GM12878 (cell line): ENCODE measurements at regions not wholly inside any gene's neighbourhood (a gene's known extent, or its start where the extent isn't known, plus 50 kb on each side); places are given as distances from the start of the nearest gene placed in this dataset.

Experiments used
- ATAC-seq: fragments of 200-7000 bp; cut with Tn5 transposase; 3 replicates; pipeline ENCODE4 v1.9.1; 2020; ENCODE audit warnings: mild to moderate bottlenecking, moderate library complexity
- BruUV-seq: library from RNA; stranded (reverse); fragments of 400-500 nt; replicated peaks from 2 replicates; lab custom pipeline; 2021; lab: Mats Ljungman, UMichigan
- CTCF ChIA-PET: fragments of 300-600 bp; sonication (Branson Sonifier 250); formaldehyde crosslinking; extraction: SDS; loops from one replicate; lab custom pipeline; 2021; ENCODE audit warnings: inconsistent platforms; lab: Yijun Ruan, JAX
- POLR2A ChIA-PET: fragments of 350-600 bp; formaldehyde crosslinking; extraction: SDS; loops from one replicate; lab custom pipeline; 2021; ENCODE audit warnings: inconsistent platforms; lab: Charles Lee
- RAD21 ChIA-PET: fragments of 300-600 bp; sonication (Branson Sonifier 250); formaldehyde crosslinking; loops from one replicate; lab custom pipeline; 2023; ENCODE audit warnings: antibody characterized with exemption; ENCODE audit not compliant: unreplicated experiment; lab: Charles Lee
- SMC1A ChIA-PET: fragments of 300-600 bp; sonication (Branson Sonifier 250); formaldehyde crosslinking; loops from one replicate; lab custom pipeline; 2023; ENCODE audit not compliant: unreplicated experiment, uncharacterized antibody; lab: Charles Lee
- DNase-seq: peaks from one replicate; pipeline ENCODE4 v3.0.0-alpha.2; 2011; ENCODE audit warnings: low read depth, low spot score
- FAIRE-seq: peaks from 3 replicates; lab custom pipeline; 2011; peaks lifted over from hg19 to GRCh38; lab: Jason Lieb, UNC
- H2AFZ ChIP-seq: 2 replicates; pipeline ENCODE4 v1.6.0; 2011; ENCODE audit warnings: low read depth, low read length, control low read depth; ENCODE audit not compliant: control insufficient read depth
- H3K27ac ChIP-seq: 2 replicates; pipeline ENCODE4 v1.5.1; 2011; ENCODE audit warnings: control low read depth; ENCODE audit not compliant: control insufficient read depth, insufficient read depth
- H3K27me3 ChIP-seq, 2 experiments: replicated peaks in 1 of 2; 2 replicates each; pipeline versions ENCODE4 v1.6.0 to v1.6.1; 2011; ENCODE audit warnings: low read length in 1 of 2; ENCODE audit not compliant: control insufficient read depth in 2 of 2, insufficient read depth in 2 of 2
- H3K36me3 ChIP-seq, 2 experiments: 2 replicates each; pipeline ENCODE4 v1.5.1; 2011; ENCODE audit warnings: low read length in 1 of 2; ENCODE audit not compliant: control insufficient read depth in 2 of 2, insufficient read depth in 2 of 2
- H3K4me1 ChIP-seq: 2 replicates; pipeline ENCODE4 v1.6.1; 2011; ENCODE audit warnings: mild to moderate bottlenecking, low read length, moderate library complexity, mixed read lengths; ENCODE audit not compliant: control insufficient read depth, insufficient read depth
- H3K4me2 ChIP-seq: 2 replicates; pipeline ENCODE4 v1.6.0; 2011; ENCODE audit warnings: control low read depth; ENCODE audit not compliant: control insufficient read depth, insufficient read depth
- H3K4me3 ChIP-seq: fragments of 200-600 bp; sonication (generic); 2 replicates; pipeline ENCODE4 v1.5.1; 2016
- H3K79me2 ChIP-seq: 2 replicates; pipeline ENCODE4 v1.6.0; 2011; ENCODE audit warnings: low read length; ENCODE audit not compliant: control insufficient read depth, insufficient read depth
- H3K9ac ChIP-seq: 2 replicates; pipeline ENCODE4 v1.8.0; 2011; ENCODE audit warnings: low read length, control low read depth, mixed read lengths; ENCODE audit not compliant: control insufficient read depth, insufficient read depth
- H3K9me3 ChIP-seq: replicated peaks from 3 replicates; pipeline ENCODE4 v1.5.1; 2011; ENCODE audit warnings: mild to moderate bottlenecking, low read length; ENCODE audit not compliant: control insufficient read depth, insufficient read depth
- H4K20me1 ChIP-seq: 2 replicates; pipeline ENCODE4 v1.6.0; 2011; ENCODE audit not compliant: control insufficient read depth, insufficient read depth
- ATF2 ChIP-seq: IDR thresholded peaks from 2 replicates; pipeline ENCODE4 v1.6.1; 2012; ENCODE audit warnings: low read length, inconsistent platforms
- CHD1 ChIP-seq: IDR thresholded peaks from 2 replicates; pipeline ENCODE4 v1.6.1; 2012; ENCODE audit warnings: low read depth, low read length, improper control_type of control experiment
- FOXM1 ChIP-seq: IDR thresholded peaks from 2 replicates; pipeline ENCODE4 v1.6.1; 2012; ENCODE audit warnings: low read depth, mild to moderate bottlenecking, inconsistent platforms, low read length, moderate library complexity
- LARP7 ChIP-seq: fragments of 450-650 bp; IDR thresholded peaks from 2 replicates; pipeline ENCODE4 v1.6.1; 2017; ENCODE audit warnings: mild to moderate bottlenecking
- NKRF ChIP-seq: fragments of 450-650 bp; conservative IDR thresholded peaks from 2 replicates; pipeline ENCODE4 v1.6.1; 2017; ENCODE audit warnings: mild to moderate bottlenecking, moderate library complexity
- RFX5 ChIP-seq: IDR thresholded peaks from 2 replicates; pipeline ENCODE4 v1.6.1; 2011; ENCODE audit warnings: low read depth, low read length, improper control_type of control experiment
- SMC3 ChIP-seq: IDR thresholded peaks from 2 replicates; pipeline ENCODE4 v1.6.1; 2011; ENCODE audit warnings: low read length, improper control_type of control experiment, borderline replicate concordance
- STAT1 ChIP-seq: fragments of 450-650 bp; conservative IDR thresholded peaks from 2 replicates; pipeline ENCODE4 v1.6.1; 2014; ENCODE audit warnings: antibody characterized with exemption, mild to moderate bottlenecking
- WGBS: methylation state at CpG from one replicate; pipeline ENCODE4 v1.1.6; 2016; ENCODE audit warnings: low lambda C conversion rate; ENCODE audit not compliant: insufficient replicate concordance, insufficient coverage; ENCODE audit errors: missing lambda C conversion rate; 5-methylcytosine and 5-hydroxymethylcytosine counted together
- in situ Hi-C: fragments of 300-500 bp; cut with MboI; formaldehyde crosslinking; loops from 9 replicates; pipeline ENCODE4 v1.14.3; 2018; ENCODE audit warnings: mixed read lengths
- intact Hi-C: fragments of 100-400 bp; cut with micrococcal nuclease; formaldehyde crosslinking; loops from one replicate; pipeline ENCODE4 v1.14.2; 2022; ENCODE audit not compliant: unreplicated experiment
- TF ChIP-seq, protein P1 (sequence below): IDR thresholded peaks from 2 replicates; pipeline ENCODE4 v1.6.1; 2011; ENCODE audit warnings: mild to moderate bottlenecking, low read depth, low read length, moderate library complexity; ENCODE audit not compliant: insufficient replicate concordance

- TF ChIP-seq, protein P1, sequence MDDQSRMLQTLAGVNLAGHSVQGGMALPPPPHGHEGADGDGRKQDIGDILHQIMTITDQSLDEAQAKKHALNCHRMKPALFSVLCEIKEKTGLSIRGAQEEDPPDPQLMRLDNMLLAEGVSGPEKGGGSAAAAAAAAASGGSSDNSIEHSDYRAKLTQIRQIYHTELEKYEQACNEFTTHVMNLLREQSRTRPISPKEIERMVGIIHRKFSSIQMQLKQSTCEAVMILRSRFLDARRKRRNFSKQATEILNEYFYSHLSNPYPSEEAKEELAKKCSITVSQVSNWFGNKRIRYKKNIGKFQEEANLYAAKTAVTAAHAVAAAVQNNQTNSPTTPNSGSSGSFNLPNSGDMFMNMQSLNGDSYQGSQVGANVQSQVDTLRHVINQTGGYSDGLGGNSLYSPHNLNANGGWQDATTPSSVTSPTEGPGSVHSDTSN, result no peak
- TF ChIP-seq FOXM1, result no peak
- TF ChIP-seq RFX5, result no peak
These were observed 351.1 kb upstream of the PLXNA2 start (continued) for GRCh38 chr1:208595236-208595635.

DNA sequence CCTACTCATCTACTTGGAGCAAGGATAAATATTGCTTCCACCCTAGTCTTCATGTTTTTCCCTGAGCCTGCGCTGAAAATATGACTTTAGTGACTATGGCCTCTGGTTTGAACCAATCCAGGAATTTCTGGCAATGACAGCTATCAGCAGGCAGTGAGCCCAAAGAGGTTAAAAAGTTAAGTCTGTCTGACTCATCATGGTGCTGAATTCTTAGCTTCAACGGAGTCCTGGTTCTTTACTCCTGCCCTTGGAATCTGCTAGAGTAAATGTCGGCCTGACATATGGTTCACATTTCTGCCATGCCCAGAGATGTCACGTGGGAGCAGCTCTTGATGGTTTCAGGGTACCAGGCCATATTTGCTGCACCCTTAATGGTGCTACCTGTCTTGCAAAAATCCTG is 351.6 kb upstream of the PLXNA2 start:
- POLR2A ChIA-PET, result no interaction called here
- SMC1A ChIA-PET, result no interaction called here
- no peak overlapping the region for H3K9ac ChIP-seq
- TF ChIP-seq STAT1 (no peak), ATF2 (no peak), SMC3 (no peak), CHD1 (no peak), NKRF (no peak), LARP7 (no peak)
- TF ChIP-seq, all 136 proteins: peak for 0
- H4K20me1 ChIP-seq, result no peaks in the 10 kb centered on the region
- H3K9me3 ChIP-seq, result no peaks in the 10 kb centered on the region
- BruUV-seq, result no TSS peak
- ChIA-PET CTCF (no interaction called here), RAD21 (no interaction called here)
- 1% methylated on average over 4 of the region's 4 CpGs for WGBS
- ATAC-seq, result no peak
- in situ Hi-C loops (no loop called here), intact Hi-C loops (no loop called here)
- H3K36me3 ChIP-seq, result no peaks in the 10 kb centered on the region
- no peak overlapping the region for H2AFZ ChIP-seq
- H3K27ac ChIP-seq, result no peak overlapping the region
- H3K4me2 ChIP-seq, result no peak overlapping the region
- no peak overlapping the region for H3K4me3 ChIP-seq
- no peaks in the 10 kb centered on the region for H3K4me1 ChIP-seq
- no peak for FAIRE-seq
- no peaks in the 10 kb centered on the region for H3K79me2 ChIP-seq
- no peaks in the 10 kb centered on the region; a peak in 1 of 4 replicates for H3K27me3 ChIP-seq
- no peak for DNase-seq
